Activated CD4-positive, alpha-beta T cell treated with anti-CD3 and anti-CD28 coated beads, Interleukin-2, amount 50 U/mL, for 4 hours (primary cell): ENCODE measurements at regions not wholly inside any gene's neighbourhood (a gene's known extent, or its start where the extent isn't known, plus 50 kb on each side); places are given as distances from the start of the nearest gene placed in this dataset.

Experiments
- DNase-seq, 2 experiments: peaks; one replicate each; pipeline ENCODE4 v3.0.0-alpha.2; 2020

DNA sequence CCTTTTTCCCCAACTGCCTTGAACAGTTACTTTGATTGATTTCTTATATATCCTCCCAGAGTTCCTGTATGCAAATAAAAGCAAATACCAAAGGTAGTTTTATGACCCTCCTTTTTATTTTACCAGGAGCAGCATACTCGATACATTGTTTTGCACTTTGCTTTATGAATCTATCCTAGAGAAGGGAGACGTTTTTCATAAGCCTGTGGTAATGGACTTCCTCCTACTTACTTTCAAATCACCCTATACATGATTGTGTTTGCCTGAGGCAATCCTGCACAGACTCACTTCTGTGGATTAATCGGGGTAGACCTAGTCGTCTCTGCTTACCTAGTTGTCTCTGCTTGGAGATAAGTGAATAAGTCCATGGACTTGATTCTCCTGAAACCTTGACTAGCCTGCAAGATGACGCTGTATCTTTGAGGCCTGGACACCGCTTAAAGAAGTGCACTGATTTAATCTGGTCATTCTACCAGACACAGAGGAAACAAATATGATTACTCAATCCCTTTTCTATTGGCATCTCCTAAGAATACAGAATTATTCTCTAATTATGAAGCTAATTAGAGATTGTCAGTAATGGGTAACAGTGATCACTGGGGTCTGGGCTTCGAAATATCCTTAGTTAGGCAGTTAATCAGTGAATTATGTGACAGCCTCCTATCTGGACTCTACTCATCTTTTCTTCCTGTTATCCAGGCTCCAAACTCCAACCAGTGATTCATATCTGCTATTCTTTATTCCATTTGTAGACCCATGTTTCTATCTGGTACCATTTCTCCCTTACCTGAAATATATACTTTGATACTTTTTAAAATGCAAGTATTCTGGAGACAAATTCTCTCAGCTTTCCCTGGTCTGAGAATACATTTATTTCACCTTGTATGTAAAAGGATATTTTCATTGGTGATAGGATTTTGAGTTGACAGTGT lies 447.4 kb upstream of the TRIB2 start:
- DNase-seq = no peak

- no peak for DNase-seq
These were observed 445.7 kb upstream of the TRIB2 start for GRCh38 chr2:12270876-12271588.

GRCh38 chr2:12271589-12271984 lies 445.1 kb upstream of the TRIB2 start:
- no peak for DNase-seq

GRCh38 chr2:12273111-12273510 lies 443.6 kb upstream of the TRIB2 start:
- DNase-seq = no peak

- no peak for DNase-seq
These were observed 442.1 kb upstream of the TRIB2 start for GRCh38 chr2:12274591-12274990.

GRCh38 chr2:12277241-12278034 lies 439.3 kb upstream of the TRIB2 start:
- DNase-seq = no peak

DNA sequence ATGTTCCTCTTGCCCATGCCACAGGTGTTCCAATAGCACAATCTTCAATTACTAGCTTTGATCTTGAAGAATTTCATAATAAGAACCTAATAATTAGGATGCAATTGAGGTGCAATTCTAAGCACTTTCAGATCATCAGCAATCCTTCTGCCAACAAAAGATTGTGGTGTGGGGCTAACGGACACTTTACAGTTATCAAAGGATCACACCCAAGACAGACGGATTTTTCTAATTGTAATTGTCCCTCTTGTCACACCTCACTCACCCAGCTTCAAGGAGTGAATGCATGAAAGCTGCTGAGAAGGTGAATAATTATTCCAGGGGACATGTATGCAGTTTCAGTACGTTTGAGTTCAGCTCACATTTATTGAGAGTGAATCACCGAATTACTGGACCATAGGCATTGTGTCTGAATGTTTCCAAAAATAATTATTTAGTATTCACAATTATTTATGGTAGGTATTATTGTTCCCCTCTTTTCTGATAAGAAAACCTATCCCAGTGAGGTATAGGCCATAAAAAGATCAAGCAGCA lies 438.5 kb upstream of the TRIB2 start:
- DNase-seq = no peak

DNA sequence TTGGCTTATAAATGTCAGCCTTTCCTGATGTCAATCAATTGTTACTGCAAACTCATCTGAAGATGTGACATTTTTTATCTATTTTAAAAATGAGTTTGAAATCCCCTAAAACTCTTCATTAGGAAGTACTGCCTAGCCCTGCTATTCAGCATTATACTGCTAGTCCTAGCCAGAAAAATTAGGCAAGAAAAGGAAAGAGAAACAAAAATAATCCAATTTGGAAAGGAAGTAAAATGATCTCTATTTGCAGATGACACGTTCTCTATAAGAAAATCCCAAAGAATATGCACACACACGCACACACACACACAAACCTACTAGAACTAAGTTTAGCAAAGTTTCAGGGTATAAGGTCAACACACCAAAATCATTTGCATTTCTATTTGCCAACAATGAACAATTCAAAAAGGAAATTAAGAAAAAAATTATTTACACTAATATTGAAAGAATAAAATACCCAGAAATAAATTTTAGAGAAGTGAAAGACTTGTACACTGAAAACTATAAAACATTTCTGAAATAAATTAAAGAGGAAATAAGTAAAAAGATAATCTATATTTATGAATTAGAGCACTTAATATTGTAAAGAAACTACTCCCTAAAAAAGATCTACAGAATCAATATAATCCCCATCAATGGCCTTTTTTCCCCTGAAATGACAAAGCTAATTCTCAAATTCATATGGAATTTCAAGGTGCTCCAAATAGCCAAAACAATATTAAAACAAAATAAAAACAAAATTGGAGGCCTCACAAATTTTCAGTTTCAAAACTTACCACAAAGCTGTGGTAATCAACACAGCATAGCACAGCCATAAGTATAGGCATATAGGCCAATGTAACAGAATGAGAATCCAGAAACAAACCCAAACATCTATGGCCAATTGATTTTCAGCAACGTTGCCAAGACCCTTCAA lies 433.7 kb upstream of the TRIB2 start:
- no peak for DNase-seq

DNA sequence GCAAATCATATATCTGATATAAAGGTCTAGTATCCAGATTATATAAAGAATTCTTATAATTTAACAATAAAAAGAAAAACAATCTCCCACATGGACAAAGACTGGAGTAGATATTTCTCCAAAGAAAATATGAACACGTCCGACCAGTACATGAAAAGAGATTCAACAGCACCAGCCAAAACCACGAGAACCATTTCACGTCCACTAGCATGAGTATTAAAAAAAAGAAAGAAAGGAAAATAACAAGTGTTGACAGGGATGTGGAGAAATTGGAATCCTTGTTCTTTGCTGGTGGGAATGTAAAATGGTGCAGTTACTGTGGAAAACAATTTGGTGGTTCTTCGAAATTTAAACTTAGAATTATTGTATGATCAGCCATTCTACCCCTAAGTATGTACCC lies 432.7 kb upstream of the TRIB2 start:
- DNase-seq = no peak

- no peak for DNase-seq
These were observed 432.2 kb upstream of the TRIB2 start for GRCh38 chr2:12284487-12284886.

- DNase-seq = no peak
These were observed 430.4 kb upstream of the TRIB2 start for GRCh38 chr2:12286347-12286746.

- no peak for DNase-seq
These were observed 429.4 kb upstream of the TRIB2 start for GRCh38 chr2:12287220-12287751.

GRCh38 chr2:12288048-12288447 lies 428.7 kb upstream of the TRIB2 start:
- no peak for DNase-seq

- no peak for DNase-seq
These were observed 427.5 kb upstream of the TRIB2 start for GRCh38 chr2:12289120-12289802.

GRCh38 chr2:12291303-12291702 lies 425.4 kb upstream of the TRIB2 start:
- DNase-seq = no peak

- no peak for DNase-seq
These were observed 422.9 kb upstream of the TRIB2 start for GRCh38 chr2:12293874-12294273.

DNA sequence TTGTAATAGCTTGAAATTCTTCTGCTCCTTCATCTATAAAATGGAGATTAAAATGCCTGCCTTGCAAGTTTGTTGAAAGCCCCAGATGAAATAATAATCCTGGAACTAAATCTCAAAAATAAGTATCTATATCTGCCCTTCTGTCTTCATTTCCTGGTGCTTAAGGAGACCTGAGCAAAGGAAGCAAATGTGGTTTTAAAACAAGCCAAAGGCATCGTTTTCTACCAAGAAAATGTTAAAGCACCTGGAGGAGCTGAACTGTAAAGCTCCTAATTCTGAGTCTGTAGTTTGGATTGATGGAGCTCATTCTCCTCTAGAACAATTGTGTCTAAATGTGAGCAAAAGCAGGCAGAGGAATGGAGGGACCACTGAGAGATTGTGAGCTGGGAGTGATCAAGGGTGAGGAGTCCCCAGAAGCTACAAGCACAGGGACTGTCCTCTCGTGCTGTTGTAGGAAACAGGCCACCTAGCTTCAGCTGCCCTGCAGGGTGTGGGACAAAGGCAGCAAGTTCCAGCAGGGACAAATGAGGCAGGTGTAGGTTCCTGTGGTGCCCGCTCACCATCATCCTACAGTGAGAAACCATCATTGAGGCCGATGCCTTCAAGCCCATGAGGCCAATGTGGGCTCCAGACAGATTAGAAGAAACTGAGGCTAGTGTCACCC lies 420.7 kb upstream of the TRIB2 start:
- DNase-seq = no peak

DNA sequence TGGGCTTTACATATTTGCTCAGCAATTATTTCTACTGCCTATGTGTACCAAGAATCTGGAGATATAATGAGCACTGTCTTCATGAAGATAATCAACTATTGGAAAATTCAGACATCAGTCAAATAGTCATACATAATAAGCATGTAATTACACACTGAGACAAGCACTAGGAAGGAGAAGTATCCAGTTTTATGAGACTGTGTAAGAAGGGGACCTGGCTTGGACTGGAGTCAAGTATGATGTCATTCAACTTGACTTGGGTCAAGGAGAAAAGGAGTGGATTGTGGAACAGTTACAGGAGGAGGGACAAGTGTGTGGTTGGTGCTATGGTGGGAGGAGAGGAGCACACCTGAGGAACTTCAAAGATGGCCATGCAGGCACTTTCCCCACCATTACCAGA lies 419.8 kb upstream of the TRIB2 start:
- no peak for DNase-seq

DNA sequence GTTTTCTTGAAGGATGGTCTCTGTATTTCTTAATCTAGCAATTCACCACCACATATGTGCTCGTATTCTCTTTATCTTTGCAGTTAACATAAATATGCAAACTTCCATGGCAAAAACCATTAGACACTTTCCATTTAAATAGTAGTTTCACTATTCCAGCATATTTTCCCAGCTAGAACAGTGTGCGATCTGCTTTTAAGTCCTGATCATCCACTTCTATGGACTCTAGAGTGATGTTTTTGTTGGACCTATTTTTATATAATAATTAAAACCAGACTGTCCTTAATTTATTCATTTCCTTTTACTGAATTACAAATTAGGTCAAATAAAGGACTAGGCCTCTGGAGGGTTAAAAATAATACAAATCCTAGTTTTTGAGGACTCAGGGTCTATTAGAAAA lies 418.4 kb upstream of the TRIB2 start:
- DNase-seq = no peak

GRCh38 chr2:12299431-12299830 lies 417.3 kb upstream of the TRIB2 start:
- no peak for DNase-seq
